ENCODE measurements at regions not wholly inside any gene's neighbourhood (a gene's known extent, or its start where the extent isn't known, plus 50 kb on each side); places are given as distances from the start of the nearest gene placed in this dataset.

DNA sequence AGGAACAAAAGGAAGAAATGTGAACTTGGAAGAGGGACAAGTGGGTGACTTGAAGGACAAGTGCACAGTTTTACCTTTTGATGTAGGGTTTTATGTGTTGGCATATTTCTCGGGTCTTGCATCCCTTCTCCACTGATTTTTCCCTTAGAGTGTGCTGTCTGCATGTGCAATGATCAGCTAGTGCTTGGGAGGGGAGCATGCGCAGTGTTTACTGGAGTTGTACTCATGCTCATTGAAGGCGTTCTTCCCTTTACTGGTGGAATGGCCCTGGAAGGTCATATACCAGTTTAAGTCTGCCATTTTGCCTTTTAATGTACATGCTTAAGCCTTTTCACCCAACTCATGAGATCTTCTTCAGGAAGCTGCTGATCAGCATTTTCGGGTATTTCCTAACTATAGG, 1168.0 kb downstream of the SUCLG1 start:
- TF ChIP-seq GATA3 (IDR thresholded peaks at IDR 0.05; ENCODE audit: low read depth, low read length): no peak
- no peak for TF ChIP-seq GATA2 (IDR thresholded peaks at IDR 0.05; ENCODE audit: low read depth, low read length)

Data from SH-SY5Y (cell line).